ENCODE measurements at regions not wholly inside any gene's neighbourhood (a gene's known extent, or its start where the extent isn't known, plus 50 kb on each side); places are given as distances from the start of the nearest gene placed in this dataset.
A peak's percentile ranks its signal among the peaks of the same experiment; 100 is the strongest.

GRCh38 chr12:78797196-78797931, 67.2 kb upstream of the SYT1 start:
- no peak for DNase-seq

DNA sequence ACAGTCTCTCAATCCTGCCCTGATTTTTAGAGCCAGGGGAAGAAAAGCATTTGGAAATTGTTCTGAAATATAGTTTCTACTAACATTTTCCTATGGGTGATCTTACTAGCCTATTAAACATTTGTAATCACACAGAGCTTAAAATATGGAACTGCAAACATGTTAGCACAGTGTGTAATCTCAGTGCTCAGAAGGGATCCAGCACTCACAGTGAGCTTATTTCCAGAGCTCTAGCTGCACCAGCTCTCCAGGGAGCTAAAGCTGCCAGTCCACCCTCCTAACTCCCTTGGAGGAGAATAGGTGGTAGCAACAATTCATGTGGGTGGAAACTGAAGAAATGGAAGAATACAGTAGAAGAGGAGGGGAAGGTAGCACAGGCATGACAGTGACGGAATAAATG, 64.9 kb upstream of the SYT1 start:
- DNase-seq, result peak; percentile 9

DNA sequence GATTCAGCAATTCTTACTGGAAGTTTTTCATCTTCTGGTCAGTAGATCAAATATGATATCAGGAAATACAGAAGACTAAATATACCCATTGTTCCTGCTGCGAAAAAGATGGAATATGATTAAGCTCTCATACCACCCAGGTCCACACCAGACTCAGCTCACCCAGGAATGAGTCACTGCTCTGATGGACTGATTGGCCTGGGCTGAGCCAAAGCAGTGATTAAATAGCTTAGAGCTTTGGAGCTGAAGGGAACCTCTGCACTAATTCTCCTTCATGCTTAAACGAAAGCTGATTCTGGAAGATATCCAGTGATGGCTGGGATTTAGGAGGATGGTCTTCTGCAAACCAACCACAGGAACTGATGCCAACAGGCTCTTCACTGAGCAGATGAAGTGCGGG, 62.0 kb upstream of the SYT1 start:
- DNase-seq, result peak; percentile 39

DNA sequence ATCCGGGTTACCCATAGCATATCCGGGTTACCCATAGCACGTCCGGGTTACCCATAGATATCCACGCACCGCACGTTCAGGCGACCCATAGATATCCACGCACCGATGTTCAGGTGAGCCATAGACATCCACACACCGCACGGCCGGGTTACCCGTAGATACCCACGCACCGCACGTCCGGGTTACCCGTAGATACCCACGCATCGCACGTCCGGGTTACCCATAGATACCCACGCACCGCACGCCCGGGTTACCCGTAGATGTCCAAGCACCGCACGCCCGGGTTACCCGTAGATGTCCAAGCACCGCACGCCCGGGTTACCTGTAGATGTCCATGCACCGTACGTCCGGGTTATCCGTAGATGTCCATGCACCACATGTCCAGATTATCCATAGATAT, 60.3 kb upstream of the SYT1 start:
- DNase-seq, result no peak

Data from OCI-M1 (cell line).